ENCODE measurements at regions not wholly inside any gene's neighbourhood (a gene's known extent, or its start where the extent isn't known, plus 50 kb on each side); places are given as distances from the start of the nearest gene placed in this dataset.

GRCh38 chr6:67210450-67210849, 1424.6 kb upstream of the ADGRB3 start:
- Histone ChIP-seq H3K9ac (ENCODE audit: low read length in 2 of 2) (no peak overlapping the region), H3K27ac (ENCODE audit: low read length) (no peak overlapping the region), H3K4me3 (ENCODE audit: low read length in 2 of 2) (no peak overlapping the region), H3K9me3 (ENCODE audit: control insufficient read depth in 2 of 2, low read length in 2 of 2) (no peaks in the 10 kb centered on the region), H3K36me3 (ENCODE audit: control insufficient read depth in 2 of 2, insufficient read depth in 2 of 2, low read length in 2 of 2) (no peaks in the 10 kb centered on the region), H3K4me1 (ENCODE audit: control insufficient read depth, insufficient read depth, low read length) (no peaks in the 10 kb centered on the region), H3K27me3 (ENCODE audit: control insufficient read depth in 1 of 2, insufficient read depth in 2 of 2, low read length in 2 of 2) (no peaks in the 10 kb centered on the region)

DNA sequence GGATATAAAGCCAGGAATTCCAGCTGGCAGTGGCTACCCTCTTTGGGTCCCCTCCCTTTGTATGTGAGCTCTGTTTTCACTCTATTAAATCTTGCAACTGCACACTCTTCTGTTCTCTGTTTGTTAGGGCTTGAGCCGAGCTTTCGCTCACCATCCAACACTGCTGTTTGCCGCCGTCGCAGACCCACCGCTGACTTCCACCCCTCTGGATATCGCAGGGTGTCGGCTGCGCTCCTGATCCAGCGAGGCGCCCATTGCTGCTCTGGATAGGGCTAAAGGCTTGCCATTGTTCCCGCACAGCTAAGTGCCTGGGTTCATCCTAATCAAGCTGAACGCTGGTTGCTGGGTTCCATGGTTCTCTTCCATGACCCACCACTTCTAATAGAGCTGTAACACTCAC, 1433.5 kb upstream of the ADGRB3 start:
- no peaks in the 10 kb centered on the region for H3K4me1 ChIP-seq (ENCODE audit: control insufficient read depth, insufficient read depth, low read length)

GRCh38 chr6:67200626-67201403, 1434.3 kb upstream of the ADGRB3 start:
- no peak overlapping the region for H3K27ac ChIP-seq (ENCODE audit: low read length)
- H3K9ac ChIP-seq (ENCODE audit: low read length in 2 of 2): no peak overlapping the region
- no peaks in the 10 kb centered on the region for H3K36me3 ChIP-seq (ENCODE audit: control insufficient read depth in 2 of 2, insufficient read depth in 2 of 2, low read length in 2 of 2)
- H3K27me3 ChIP-seq (ENCODE audit: control insufficient read depth in 1 of 2, insufficient read depth in 2 of 2, low read length in 2 of 2): no peaks in the 10 kb centered on the region
- no peaks in the 10 kb centered on the region for H3K4me1 ChIP-seq (ENCODE audit: control insufficient read depth, insufficient read depth, low read length)
- peaks cover 0 to 4% of the 10 kb centered on the region in 2 donors for H3K9me3 ChIP-seq (ENCODE audit: control insufficient read depth in 2 of 2, low read length in 2 of 2)
- H3K4me3 ChIP-seq (ENCODE audit: low read length in 2 of 2): no peak overlapping the region

More for the DNA sequence above, 1433.5 kb upstream of the ADGRB3 start:
- Histone ChIP-seq H3K27ac (ENCODE audit: low read length) (no peak overlapping the region), H3K27me3 (ENCODE audit: control insufficient read depth in 1 of 2, insufficient read depth in 2 of 2, low read length in 2 of 2) (no peaks in the 10 kb centered on the region), H3K36me3 (ENCODE audit: control insufficient read depth in 2 of 2, insufficient read depth in 2 of 2, low read length in 2 of 2) (no peaks in the 10 kb centered on the region), H3K4me3 (ENCODE audit: low read length in 2 of 2) (no peak overlapping the region), H3K9me3 (ENCODE audit: control insufficient read depth in 2 of 2, low read length in 2 of 2) (peaks cover 0 to 4% of the 10 kb centered on the region in 2 donors), H3K9ac (ENCODE audit: low read length in 2 of 2) (no peak overlapping the region)

DNA sequence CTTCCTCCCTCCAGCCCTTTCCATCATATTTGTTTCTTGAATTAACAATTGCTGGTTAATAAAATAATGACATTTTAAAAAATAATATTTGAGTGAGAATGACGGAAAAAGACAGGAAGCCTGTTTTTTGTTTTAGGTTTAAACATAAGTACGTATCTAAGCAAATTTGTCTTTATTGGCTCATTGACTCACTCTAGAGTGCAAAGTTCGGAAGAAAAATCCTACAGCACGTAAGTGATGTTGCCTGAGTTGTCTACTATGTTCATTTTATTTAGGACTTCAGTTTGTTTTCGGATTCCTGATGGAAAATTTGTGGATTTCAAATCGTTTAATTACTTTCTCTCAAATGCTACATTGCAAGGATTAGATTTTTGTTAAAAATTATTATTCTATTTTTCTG, 1435.7 kb upstream of the ADGRB3 start:
- Histone ChIP-seq H3K27me3 (ENCODE audit: control insufficient read depth in 1 of 2, insufficient read depth in 2 of 2, low read length in 2 of 2) (no peaks in the 10 kb centered on the region), H3K9me3 (ENCODE audit: control insufficient read depth in 2 of 2, low read length in 2 of 2) (peaks cover 0 to 4% of the 10 kb centered on the region in 2 donors), H3K9ac (ENCODE audit: low read length in 2 of 2) (no peak overlapping the region), H3K27ac (ENCODE audit: low read length) (no peak overlapping the region), H3K4me1 (ENCODE audit: control insufficient read depth, insufficient read depth, low read length) (no peaks in the 10 kb centered on the region), H3K36me3 (ENCODE audit: control insufficient read depth in 2 of 2, insufficient read depth in 2 of 2, low read length in 2 of 2) (no peaks in the 10 kb centered on the region), H3K4me3 (ENCODE audit: low read length in 2 of 2) (no peak overlapping the region)

GRCh38 chr6:67190733-67191132, 1444.3 kb upstream of the ADGRB3 start:
- no peak overlapping the region for H3K27ac ChIP-seq (ENCODE audit: low read length)
- H3K4me3 ChIP-seq (ENCODE audit: low read length in 2 of 2): no peak overlapping the region
- no peaks in the 10 kb centered on the region for H3K9me3 ChIP-seq (ENCODE audit: control insufficient read depth in 2 of 2, low read length in 2 of 2)
- H3K36me3 ChIP-seq (ENCODE audit: control insufficient read depth in 2 of 2, insufficient read depth in 2 of 2, low read length in 2 of 2): no peaks in the 10 kb centered on the region
- H3K4me1 ChIP-seq (ENCODE audit: control insufficient read depth, insufficient read depth, low read length): no peaks in the 10 kb centered on the region
- H3K9ac ChIP-seq (ENCODE audit: low read length in 2 of 2): no peak overlapping the region
- H3K27me3 ChIP-seq (ENCODE audit: control insufficient read depth in 1 of 2, insufficient read depth in 2 of 2, low read length in 2 of 2): no peaks in the 10 kb centered on the region

DNA sequence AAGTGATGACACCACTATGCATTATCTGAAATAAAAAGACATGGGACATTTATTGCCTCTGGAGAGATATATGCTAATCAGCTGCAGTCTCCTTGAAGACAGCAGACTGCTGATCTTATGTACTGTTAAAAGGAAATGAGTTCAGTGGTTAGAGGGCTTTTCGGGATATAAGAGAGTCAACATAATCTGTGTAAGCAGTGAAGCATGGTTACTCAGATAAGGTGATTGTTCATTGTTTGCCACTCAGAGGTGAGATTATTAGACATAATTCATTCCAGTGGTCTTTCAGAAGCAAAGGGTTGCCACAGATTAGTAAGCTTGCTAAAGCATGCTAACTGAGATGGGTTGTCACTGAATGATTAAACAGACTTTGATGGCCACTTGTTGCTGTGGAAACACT, 1450.7 kb upstream of the ADGRB3 start:
- H3K27ac ChIP-seq (ENCODE audit: low read length): no peak overlapping the region
- no peaks in the 10 kb centered on the region for H3K4me1 ChIP-seq (ENCODE audit: control insufficient read depth, insufficient read depth, low read length)
- H3K36me3 ChIP-seq (ENCODE audit: control insufficient read depth in 2 of 2, insufficient read depth in 2 of 2, low read length in 2 of 2): no peaks in the 10 kb centered on the region
- no peaks in the 10 kb centered on the region for H3K9me3 ChIP-seq (ENCODE audit: control insufficient read depth in 2 of 2, low read length in 2 of 2)
- H3K27me3 ChIP-seq (ENCODE audit: control insufficient read depth in 1 of 2, insufficient read depth in 2 of 2, low read length in 2 of 2): no peaks in the 10 kb centered on the region
- H3K4me3 ChIP-seq (ENCODE audit: low read length in 2 of 2): no peak overlapping the region
- no peak overlapping the region for H3K9ac ChIP-seq (ENCODE audit: low read length in 2 of 2)

- Histone ChIP-seq H3K4me1 (ENCODE audit: control insufficient read depth, insufficient read depth, low read length) (no peaks in the 10 kb centered on the region), H3K36me3 (ENCODE audit: control insufficient read depth in 2 of 2, insufficient read depth in 2 of 2, low read length in 2 of 2) (no peaks in the 10 kb centered on the region), H3K9me3 (ENCODE audit: control insufficient read depth in 2 of 2, low read length in 2 of 2) (no peaks in the 10 kb centered on the region), H3K27ac (ENCODE audit: low read length) (no peak overlapping the region), H3K9ac (ENCODE audit: low read length in 2 of 2) (no peak overlapping the region), H3K27me3 (ENCODE audit: control insufficient read depth in 1 of 2, insufficient read depth in 2 of 2, low read length in 2 of 2) (no peaks in the 10 kb centered on the region), H3K4me3 (ENCODE audit: low read length in 2 of 2) (no peak overlapping the region)
Measured at GRCh38 chr6:67175101-67175500, 1460.0 kb upstream of the ADGRB3 start.

GRCh38 chr6:67165606-67166005, 1458.6 kb upstream of the EYS start:
- no peaks in the 10 kb centered on the region for H3K4me1 ChIP-seq (ENCODE audit: control insufficient read depth, insufficient read depth, low read length)
- no peak overlapping the region for H3K27ac ChIP-seq (ENCODE audit: low read length)
- no peak overlapping the region for H3K9ac ChIP-seq (ENCODE audit: low read length in 2 of 2)
- H3K36me3 ChIP-seq (ENCODE audit: control insufficient read depth in 2 of 2, insufficient read depth in 2 of 2, low read length in 2 of 2): no peaks in the 10 kb centered on the region
- H3K9me3 ChIP-seq (ENCODE audit: control insufficient read depth in 2 of 2, low read length in 2 of 2): peaks cover 0 to 1% of the 10 kb centered on the region in 2 donors
- H3K4me3 ChIP-seq (ENCODE audit: low read length in 2 of 2): no peak overlapping the region
- no peaks in the 10 kb centered on the region for H3K27me3 ChIP-seq (ENCODE audit: control insufficient read depth in 1 of 2, insufficient read depth in 2 of 2, low read length in 2 of 2)

GRCh38 chr6:67160820-67161219, 1453.8 kb upstream of the EYS start:
- no peak overlapping the region for H3K9ac ChIP-seq (ENCODE audit: low read length in 2 of 2)
- H3K27me3 ChIP-seq (ENCODE audit: control insufficient read depth in 1 of 2, insufficient read depth in 2 of 2, low read length in 2 of 2): no peaks in the 10 kb centered on the region
- H3K4me3 ChIP-seq (ENCODE audit: low read length in 2 of 2): no peak overlapping the region
- H3K4me1 ChIP-seq (ENCODE audit: control insufficient read depth, insufficient read depth, low read length): no peaks in the 10 kb centered on the region
- H3K9me3 ChIP-seq (ENCODE audit: control insufficient read depth in 2 of 2, low read length in 2 of 2): peaks cover 0 to 2% of the 10 kb centered on the region in 2 donors
- no peaks in the 10 kb centered on the region for H3K36me3 ChIP-seq (ENCODE audit: control insufficient read depth in 2 of 2, insufficient read depth in 2 of 2, low read length in 2 of 2)
- no peak overlapping the region for H3K27ac ChIP-seq (ENCODE audit: low read length)

GRCh38 chr6:67141005-67141404, 1434.0 kb upstream of the EYS start:
- Histone ChIP-seq H3K4me3 (ENCODE audit: low read length in 2 of 2) (no peak overlapping the region), H3K36me3 (ENCODE audit: control insufficient read depth in 2 of 2, insufficient read depth in 2 of 2, low read length in 2 of 2) (no peaks in the 10 kb centered on the region), H3K9me3 (ENCODE audit: control insufficient read depth in 2 of 2, low read length in 2 of 2) (peaks cover 3 to 4% of the 10 kb centered on the region in 2 donors), H3K4me1 (ENCODE audit: control insufficient read depth, insufficient read depth, low read length) (no peaks in the 10 kb centered on the region), H3K27me3 (ENCODE audit: control insufficient read depth in 1 of 2, insufficient read depth in 2 of 2, low read length in 2 of 2) (no peaks in the 10 kb centered on the region), H3K27ac (ENCODE audit: low read length) (no peak overlapping the region), H3K9ac (ENCODE audit: low read length in 2 of 2) (no peak overlapping the region)

- no peaks in the 10 kb centered on the region for H3K36me3 ChIP-seq (ENCODE audit: control insufficient read depth in 2 of 2, insufficient read depth in 2 of 2, low read length in 2 of 2)
- H3K27me3 ChIP-seq (ENCODE audit: control insufficient read depth in 1 of 2, insufficient read depth in 2 of 2, low read length in 2 of 2): no peaks in the 10 kb centered on the region
- H3K9ac ChIP-seq (ENCODE audit: low read length in 2 of 2): no peak overlapping the region
- no peak overlapping the region for H3K4me3 ChIP-seq (ENCODE audit: low read length in 2 of 2)
- H3K27ac ChIP-seq (ENCODE audit: low read length): no peak overlapping the region
- H3K9me3 ChIP-seq (ENCODE audit: control insufficient read depth in 2 of 2, low read length in 2 of 2): no peaks in the 10 kb centered on the region
- H3K4me1 ChIP-seq (ENCODE audit: control insufficient read depth, insufficient read depth, low read length): no peaks in the 10 kb centered on the region
Measured at GRCh38 chr6:67133973-67134372, 1426.9 kb upstream of the EYS start.
